Type B pancreatic cell (in vitro differentiated cells): ENCODE measurements at regions not wholly inside any gene's neighbourhood (a gene's known extent, or its start where the extent isn't known, plus 50 kb on each side); places are given as distances from the start of the nearest gene placed in this dataset.

Source experiments
- DNase-seq: peaks from one replicate; pipeline ENCODE4 v3.0.0; 2021; ENCODE audit warnings: mixed read lengths; ENCODE audit not compliant: unreplicated experiment; ENCODE audit errors: extremely low spot score
- H3K27ac Mint-ChIP-seq: 2 replicates; pipeline ENCODE4 v1.8.0; 2021; ENCODE audit warnings: mild to moderate bottlenecking, mixed read lengths
- H3K27me3 Mint-ChIP-seq: 2 replicates; pipeline ENCODE4 v1.8.0; 2021; ENCODE audit warnings: mixed read lengths
- H3K36me3 Mint-ChIP-seq: 2 replicates; pipeline ENCODE4 v1.8.0; 2021; ENCODE audit warnings: mixed read lengths
- H3K4me1 Mint-ChIP-seq: one replicate; pipeline ENCODE4 v1.8.0; 2021; ENCODE audit warnings: mixed read lengths; ENCODE audit not compliant: unreplicated experiment
- H3K4me3 Mint-ChIP-seq: 2 replicates; pipeline ENCODE4 v1.8.0; 2021; ENCODE audit warnings: mild to moderate bottlenecking, mixed read lengths
- H3K9me3 Mint-ChIP-seq: 2 replicates; pipeline ENCODE4 v1.8.0; 2021; ENCODE audit warnings: mixed read lengths
- TF ChIP-seq, protein P1 (sequence below): fragments of 200-600 bp; sonication (generic); conservative IDR thresholded peaks from 2 replicates; pipeline ENCODE4 v1.5.0; 2021; ENCODE audit warnings: antibody characterized with exemption, mild to moderate bottlenecking

DNA sequence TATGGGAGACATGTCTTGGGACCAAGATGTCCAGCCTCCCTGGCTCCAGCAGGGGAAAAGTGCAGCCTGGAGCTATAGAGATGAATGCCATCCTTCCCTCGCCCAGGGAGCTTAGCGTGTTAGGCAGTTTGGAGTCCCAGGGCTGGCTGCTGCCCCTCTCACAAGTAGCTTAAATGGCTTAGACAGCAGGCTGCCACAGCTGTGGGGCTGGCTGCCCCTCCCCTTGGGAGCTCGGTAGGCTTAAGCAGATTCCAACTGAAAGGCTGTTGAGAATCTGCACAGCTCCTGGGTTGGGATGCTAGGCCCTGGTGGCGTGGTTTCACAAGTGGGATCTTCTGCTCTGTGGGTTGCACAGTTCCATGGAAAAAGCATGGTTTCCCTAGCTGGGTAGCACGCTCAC is 940.5 kb upstream of the DDX18 start:
- Mint-ChIP-seq H3K27ac (no peak overlapping the region), H3K9me3 (peaks cover 6% of the 10 kb centered on the region), H3K4me1 (peaks cover 4% of the 10 kb centered on the region), H3K36me3 (no peaks in the 10 kb centered on the region), H3K4me3 (no peak overlapping the region), H3K27me3 (no peaks in the 10 kb centered on the region)
- DNase-seq = no peak
- TF ChIP-seq, protein P1, sequence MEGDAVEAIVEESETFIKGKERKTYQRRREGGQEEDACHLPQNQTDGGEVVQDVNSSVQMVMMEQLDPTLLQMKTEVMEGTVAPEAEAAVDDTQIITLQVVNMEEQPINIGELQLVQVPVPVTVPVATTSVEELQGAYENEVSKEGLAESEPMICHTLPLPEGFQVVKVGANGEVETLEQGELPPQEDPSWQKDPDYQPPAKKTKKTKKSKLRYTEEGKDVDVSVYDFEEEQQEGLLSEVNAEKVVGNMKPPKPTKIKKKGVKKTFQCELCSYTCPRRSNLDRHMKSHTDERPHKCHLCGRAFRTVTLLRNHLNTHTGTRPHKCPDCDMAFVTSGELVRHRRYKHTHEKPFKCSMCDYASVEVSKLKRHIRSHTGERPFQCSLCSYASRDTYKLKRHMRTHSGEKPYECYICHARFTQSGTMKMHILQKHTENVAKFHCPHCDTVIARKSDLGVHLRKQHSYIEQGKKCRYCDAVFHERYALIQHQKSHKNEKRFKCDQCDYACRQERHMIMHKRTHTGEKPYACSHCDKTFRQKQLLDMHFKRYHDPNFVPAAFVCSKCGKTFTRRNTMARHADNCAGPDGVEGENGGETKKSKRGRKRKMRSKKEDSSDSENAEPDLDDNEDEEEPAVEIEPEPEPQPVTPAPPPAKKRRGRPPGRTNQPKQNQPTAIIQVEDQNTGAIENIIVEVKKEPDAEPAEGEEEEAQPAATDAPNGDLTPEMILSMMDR = no peak

DNA sequence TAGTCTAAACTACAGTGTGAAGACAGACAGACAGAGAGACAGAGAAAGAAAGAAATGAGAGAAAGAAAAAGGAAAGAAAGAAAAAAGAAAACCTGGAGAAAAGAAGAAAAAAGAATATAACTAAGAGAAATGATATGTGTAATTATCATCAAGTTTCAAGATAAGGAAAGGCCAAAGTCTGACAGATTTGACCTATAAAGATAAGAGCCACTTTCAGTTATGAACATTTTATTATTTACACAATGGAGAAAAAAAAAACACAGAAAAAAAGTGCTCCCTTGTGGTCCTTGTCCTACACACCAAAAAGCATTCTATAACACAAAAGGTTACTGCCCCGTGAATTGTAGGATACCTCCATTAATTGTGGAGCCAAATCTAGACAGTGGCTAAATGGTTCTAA is 937.2 kb upstream of the DDX18 start:
- no peak for DNase-seq
- TF ChIP-seq, protein P1 = no peak
- no peak overlapping the region for H3K4me3 Mint-ChIP-seq
- no peaks in the 10 kb centered on the region for H3K27me3 Mint-ChIP-seq
- no peaks in the 10 kb centered on the region for H3K36me3 Mint-ChIP-seq
- no peak overlapping the region for H3K27ac Mint-ChIP-seq
- peaks cover 6% of the 10 kb centered on the region for H3K9me3 Mint-ChIP-seq
- H3K4me1 Mint-ChIP-seq = peaks cover 5% of the 10 kb centered on the region

DNA sequence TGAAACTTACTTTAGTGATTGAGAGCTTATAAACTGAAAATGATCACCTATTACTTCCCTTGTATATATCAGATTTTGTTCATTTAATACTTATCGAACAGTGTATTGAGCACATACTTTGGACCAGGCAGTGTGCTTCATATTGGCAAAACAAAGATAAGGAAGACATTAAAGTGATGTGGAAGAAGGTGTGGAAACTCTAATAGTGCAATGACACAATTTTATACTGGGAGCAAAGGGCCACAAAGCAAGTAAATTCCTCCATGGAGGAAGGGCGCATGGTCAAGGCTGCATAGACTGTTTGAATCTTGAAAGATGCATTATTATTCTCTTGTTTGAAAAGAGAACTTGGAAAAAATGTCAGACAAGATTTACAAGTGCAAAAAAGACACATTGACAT is 936.5 kb upstream of the DDX18 start:
- Mint-ChIP-seq H3K27me3 (no peaks in the 10 kb centered on the region), H3K4me1 (peaks cover 5% of the 10 kb centered on the region), H3K4me3 (no peak overlapping the region), H3K9me3 (peaks cover 1% of the 10 kb centered on the region), H3K27ac (no peak overlapping the region), H3K36me3 (no peaks in the 10 kb centered on the region)
- DNase-seq = no peak
- TF ChIP-seq, protein P1 = no peak

DNA sequence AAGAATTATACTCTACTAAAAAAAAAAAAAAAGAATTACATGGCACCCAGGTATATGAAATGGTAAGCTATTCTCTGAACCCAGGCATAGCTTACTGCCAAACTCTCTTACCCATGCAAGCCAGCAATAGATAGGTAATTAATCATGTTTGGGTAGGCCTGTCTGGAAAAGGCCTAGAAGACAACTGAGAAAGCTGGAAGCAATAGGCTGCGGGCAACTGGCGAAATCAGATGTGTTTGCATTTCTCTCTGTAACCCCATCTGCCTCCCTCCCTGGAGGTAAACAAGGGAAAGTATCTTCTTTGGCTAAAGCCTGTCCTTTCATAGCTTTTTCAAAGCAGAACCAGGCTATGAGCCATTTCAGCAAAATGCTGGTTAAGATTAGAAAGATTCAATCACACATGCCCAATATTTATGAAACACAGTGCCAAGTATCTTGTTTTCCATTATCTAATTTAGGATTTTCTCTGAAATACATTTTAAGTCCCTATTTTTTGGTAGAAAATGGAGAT is 934.8 kb upstream of the DDX18 start:
- no peaks in the 10 kb centered on the region for H3K36me3 Mint-ChIP-seq
- TF ChIP-seq, protein P1 = no peak
- H3K27me3 Mint-ChIP-seq = no peaks in the 10 kb centered on the region
- DNase-seq = no peak
- no peak overlapping the region for H3K27ac Mint-ChIP-seq
- H3K4me1 Mint-ChIP-seq = peaks cover 5% of the 10 kb centered on the region
- H3K9me3 Mint-ChIP-seq = no peaks in the 10 kb centered on the region
- H3K4me3 Mint-ChIP-seq = no peak overlapping the region

DNA sequence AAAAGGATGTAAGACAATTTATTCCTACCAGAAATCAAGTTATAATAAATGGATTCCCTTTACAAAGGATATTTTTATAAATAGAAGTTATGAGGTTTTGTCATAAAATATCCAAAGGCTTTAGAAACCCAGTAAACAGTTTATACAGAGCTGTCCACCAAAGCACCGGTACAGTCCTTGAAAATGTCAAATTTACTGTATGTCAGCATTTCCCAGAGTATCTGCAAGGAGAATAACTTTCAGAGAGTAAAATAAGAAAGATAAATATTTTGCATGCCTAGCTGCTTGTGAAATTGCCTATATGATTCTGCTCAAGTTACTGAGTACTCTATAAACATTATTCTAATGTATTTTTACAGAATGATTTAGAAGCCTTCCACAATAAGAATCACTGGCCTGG is 923.3 kb upstream of the DDX18 start:
- TF ChIP-seq, protein P1 = no peak
- H3K27ac Mint-ChIP-seq = no peak overlapping the region
- H3K4me1 Mint-ChIP-seq = no peaks in the 10 kb centered on the region
- no peaks in the 10 kb centered on the region for H3K27me3 Mint-ChIP-seq
- no peak for DNase-seq
- H3K36me3 Mint-ChIP-seq = no peaks in the 10 kb centered on the region
- peaks cover 5% of the 10 kb centered on the region for H3K9me3 Mint-ChIP-seq
- no peak overlapping the region for H3K4me3 Mint-ChIP-seq

DNA sequence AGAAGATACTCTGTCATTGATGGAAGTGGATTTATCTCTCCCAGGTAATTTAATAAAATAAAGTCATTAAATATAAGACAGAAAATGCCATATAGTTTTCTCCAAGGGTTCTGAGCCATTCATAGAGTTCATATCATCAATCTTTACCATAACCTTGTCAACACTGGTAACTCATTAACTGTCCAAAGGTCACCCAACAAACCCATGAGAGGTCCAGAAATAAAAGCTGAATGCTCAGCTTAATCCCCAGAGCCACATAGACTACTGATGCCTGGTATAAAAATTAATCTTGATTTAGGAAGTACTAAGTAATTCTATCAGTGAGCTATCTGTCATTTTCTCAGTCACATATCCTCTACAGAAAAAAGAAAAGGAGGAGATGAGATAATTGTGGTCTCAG is 903.0 kb upstream of the DDX18 start:
- Mint-ChIP-seq H3K4me1 (no peaks in the 10 kb centered on the region), H3K9me3 (no peaks in the 10 kb centered on the region), H3K36me3 (no peaks in the 10 kb centered on the region), H3K4me3 (no peak overlapping the region), H3K27ac (no peak overlapping the region), H3K27me3 (no peaks in the 10 kb centered on the region)
- TF ChIP-seq, protein P1 = no peak
- no peak for DNase-seq
